Stimulated activated CD8-positive, alpha-beta memory T cell treated with anti-CD3 and anti-CD28 coated beads, Interleukin-15, amount 100 ng/mL, for 1 hour (primary cell): ENCODE measurements at regions not wholly inside any gene's neighbourhood (a gene's known extent, or its start where the extent isn't known, plus 50 kb on each side); places are given as distances from the start of the nearest gene placed in this dataset.

Experiments used
- DNase-seq: peaks from one replicate; pipeline ENCODE4 v3.0.0-alpha.2; 2020; ENCODE audit warnings: low read depth

DNA sequence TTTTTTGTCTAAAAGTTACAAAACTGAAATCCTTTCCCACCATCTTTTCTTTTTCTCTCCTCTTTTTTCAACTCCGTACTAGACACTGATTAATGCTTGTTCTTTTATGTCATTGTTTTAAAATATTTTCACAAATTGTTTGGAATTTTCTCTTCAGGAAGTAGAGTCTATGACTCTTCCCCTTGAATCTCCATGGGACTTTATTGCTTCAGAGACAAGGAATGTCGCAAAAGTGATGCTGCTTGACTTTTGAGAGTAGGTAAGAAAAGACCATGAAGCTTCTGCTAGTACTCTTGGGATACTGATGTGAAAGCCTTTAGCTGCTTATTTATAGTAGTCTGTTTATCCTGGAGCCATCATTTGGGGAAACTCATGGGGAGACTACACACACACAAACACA is 260.1 kb upstream of the SLC10A2 start:
- DNase-seq = no peak

DNA sequence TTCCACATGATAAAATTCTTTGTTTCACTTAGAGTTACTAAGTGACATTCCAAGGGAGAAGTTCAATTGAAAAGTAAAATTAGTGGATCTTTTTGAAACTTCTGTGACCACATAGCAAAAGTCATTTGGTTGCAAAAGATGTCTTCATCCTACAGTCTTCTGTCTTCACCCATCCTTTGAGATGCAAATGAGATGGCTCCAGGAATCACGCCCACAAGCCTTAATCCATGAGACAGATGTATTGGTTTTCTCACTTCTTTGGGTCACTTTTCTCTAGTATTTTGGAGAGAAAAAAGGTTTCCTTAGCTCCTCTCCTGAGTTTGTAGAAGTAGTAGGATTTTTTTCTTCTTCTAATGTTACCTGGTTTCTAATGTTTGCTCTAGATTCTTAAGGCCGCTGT is 259.5 kb upstream of the SLC10A2 start:
- no peak for DNase-seq

DNA sequence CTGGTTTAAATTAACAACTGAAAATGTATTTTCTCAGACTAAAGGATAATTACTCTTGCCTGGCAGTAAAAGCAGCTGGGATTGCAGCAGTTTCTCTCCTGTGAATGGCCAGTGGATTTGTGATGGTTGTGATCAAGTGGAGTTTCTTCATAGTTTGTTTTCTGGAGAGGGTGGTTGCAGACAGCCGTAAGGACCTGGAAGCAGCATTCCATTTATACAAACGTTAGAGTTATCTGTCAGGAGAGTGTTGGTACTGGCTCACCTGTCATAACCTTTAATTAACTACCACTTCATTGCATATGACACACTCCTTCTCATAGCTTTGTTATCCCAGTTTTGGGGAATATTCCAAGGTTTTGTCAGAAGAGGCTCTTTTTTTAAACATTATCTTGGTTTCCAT is 258.4 kb upstream of the SLC10A2 start:
- no peak for DNase-seq

DNA sequence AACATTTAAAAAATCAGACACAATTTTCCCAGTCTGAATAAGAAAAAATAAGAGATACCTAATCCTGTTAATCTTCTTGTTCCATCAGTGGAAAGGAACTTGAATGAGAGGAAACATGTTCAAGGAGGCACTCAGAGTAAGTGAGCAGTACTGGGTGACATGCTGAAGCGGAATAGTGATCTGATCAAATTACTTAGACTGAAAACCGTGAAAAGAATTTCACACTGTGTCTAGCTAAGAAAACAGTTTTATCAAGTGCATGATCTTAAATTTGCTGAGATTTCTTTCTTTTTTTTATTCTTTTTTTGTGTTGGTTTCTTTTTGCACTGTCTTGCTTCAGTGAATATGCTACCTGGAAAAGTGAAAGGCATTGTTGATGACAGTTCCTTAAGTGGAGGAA is 249.5 kb upstream of the SLC10A2 start:
- no peak for DNase-seq

DNA sequence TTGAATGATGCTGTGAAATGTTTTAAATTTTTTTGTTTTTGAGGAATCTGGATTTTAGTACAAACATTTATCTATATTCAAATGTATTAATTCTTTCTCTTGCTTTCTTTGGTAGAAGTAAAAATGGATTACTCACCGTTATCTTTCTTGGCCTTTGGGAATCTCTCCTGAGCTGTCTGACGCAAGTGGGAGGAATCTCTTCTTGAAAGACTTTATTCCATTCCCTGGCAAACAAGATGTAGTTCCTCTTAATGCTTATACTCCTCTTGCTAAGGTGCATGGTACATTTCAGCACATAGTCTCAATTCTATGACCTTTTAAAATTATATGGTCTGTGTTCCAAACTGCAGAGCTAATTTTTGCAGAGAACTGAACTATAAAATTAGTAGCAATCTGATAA is 246.2 kb upstream of the SLC10A2 start:
- no peak for DNase-seq

DNA sequence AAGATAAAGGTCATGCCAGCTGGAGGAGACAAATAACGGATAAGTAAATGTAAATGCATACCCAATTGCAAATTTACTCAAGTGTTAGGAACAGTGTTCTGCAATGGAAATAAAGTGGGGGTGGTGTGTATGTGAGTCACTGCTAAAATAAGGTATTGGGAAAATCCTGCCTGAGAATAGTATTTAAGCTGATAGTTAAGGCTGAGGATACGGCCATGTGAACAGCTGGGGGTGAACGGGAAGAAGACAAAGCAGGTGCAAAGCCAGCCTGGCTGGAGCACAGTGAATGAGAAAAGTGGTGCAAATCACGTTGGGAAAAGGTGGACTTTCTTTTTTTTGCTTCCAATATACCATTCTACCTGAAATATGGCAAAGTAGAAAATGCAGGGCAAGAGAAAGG is 242.4 kb upstream of the SLC10A2 start:
- no peak for DNase-seq

DNA sequence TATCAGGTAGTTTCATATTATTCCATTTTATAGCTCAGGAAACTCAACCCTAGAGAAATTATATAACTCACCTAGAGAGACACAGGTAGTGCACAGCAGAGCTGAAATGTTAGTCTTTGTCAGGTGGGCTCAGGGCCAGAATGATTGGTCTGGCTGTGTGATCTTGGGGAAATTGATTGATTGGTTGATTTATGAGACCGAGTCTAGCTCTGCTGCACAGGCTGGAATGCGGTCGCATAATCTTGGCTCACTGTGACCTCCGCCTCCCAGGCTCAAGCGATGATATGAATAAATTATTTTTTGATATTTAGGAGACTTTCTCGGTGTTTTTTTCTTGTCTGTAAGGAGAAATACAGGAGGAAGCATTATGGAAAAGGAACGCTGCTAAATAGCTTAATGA is 239.9 kb upstream of the SLC10A2 start:
- DNase-seq = no peak

DNA sequence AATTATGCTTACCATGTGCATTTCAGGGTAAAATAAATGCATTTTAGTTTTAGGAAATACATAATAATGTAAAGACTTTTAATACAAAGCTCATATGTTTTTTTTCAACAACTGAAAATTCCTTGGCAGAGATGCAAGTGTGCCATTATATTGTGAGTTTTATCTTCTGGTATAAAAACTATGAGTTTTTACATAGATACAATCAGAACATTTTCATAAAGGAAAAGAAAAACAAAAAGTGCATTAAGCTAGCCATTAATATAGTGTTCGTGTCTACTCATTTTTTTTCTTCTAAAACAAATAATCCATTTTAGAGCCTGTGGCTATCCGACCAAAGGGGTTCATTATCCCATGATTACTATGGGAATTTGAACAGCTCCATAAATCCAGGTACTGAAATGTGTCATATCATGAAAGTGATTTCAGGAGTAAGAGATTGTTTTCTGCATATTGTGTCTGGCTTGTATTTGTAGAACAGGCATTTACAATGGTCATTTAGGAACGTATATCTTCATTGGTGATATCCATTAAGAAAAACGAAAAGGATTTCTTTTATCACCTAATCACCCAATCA is 236.9 kb upstream of the SLC10A2 start:
- DNase-seq = no peak

DNA sequence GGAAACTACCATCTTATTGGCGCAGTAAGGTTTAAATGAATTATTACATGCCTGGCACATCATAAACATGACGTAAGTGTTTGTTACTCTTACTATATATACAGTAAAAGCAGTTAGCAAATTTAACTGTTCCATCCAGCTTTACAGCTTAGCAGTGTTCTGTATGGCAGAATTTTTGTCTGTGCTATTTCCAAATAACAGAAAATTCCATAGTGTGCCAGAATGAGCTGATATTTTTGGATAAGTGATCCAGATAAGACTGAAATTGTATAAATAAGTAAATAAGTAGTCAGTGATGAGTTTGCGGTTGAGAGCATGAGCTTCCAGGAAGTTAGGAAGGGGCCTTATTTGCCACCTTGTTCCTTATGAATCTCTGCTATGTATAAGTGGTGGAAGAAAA is 236.5 kb upstream of the SLC10A2 start:
- no peak for DNase-seq

DNA sequence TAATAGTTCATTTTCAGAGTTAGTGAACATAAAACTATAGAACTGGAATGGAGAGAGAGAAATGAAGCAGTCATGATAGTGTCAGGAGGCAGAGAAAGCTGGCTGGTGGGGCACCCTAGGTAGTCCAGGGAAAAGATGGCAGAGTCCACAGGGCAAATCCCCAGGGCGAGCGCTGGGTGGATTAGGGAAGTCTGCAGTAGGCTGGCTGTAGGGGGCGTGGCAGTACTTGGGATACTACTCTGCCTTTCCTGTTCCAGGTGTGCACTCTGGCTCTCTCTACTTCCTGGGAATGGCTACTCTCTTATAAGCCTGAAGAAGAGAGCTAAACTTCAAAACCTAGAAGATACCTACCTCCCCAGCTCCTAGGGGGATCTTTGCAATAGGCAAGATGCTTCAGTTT is 232.9 kb upstream of the SLC10A2 start:
- DNase-seq = no peak

DNA sequence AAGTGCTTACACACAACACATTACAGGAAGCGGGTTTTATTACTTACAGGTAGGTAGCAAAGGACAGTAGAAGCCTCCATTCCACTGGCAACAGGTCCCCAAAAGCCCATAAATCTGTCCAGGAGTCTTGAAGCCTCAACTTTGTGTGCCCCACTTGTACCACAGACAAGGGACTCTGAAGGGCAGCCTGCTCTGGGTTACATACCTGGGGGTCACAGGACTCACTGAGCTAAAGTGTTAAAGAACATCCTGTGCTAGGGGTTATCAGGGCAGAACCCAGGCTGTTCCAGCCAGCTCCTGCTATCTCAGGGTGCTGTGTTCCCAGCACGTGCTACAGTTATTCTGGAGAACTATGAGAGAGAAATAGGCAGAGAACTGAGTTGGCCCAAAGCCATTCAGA is 230.9 kb upstream of the SLC10A2 start:
- no peak for DNase-seq

DNA sequence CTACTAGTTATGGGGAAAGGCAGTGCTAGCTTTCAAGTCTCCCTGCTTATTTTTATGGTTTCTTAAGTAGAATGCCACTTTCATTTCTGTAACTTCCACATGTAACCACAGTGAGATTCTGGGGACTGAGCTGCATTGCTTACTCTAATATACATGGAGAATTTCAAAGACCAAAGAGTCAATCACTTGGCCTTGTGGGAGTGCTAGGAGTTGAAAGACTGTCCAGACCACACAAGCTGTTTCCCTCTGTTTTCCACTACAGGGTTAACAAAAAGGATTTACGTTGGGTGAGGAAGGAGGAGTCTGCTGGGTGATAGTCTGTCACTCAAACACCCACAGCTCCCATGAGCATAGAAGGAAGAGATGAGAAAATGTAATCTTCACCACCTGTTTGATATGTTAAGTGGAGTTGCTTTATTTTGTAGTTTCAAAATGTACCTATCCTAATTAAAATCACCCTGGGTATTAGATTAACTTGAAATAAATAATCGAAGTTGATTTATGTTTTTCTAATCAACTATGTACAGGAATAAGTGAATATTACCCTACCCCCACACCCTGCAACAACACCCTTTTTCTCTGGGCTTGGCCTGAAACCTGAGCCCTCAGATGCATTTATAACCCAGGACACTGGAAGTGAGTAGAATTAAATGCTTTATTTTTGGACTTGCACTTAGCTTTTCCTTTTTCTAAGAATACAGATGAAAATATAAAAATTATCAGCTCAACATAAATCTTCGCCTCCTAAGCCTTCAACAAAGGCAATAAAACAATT is 225.8 kb upstream of the SLC10A2 start:
- DNase-seq = no peak

DNA sequence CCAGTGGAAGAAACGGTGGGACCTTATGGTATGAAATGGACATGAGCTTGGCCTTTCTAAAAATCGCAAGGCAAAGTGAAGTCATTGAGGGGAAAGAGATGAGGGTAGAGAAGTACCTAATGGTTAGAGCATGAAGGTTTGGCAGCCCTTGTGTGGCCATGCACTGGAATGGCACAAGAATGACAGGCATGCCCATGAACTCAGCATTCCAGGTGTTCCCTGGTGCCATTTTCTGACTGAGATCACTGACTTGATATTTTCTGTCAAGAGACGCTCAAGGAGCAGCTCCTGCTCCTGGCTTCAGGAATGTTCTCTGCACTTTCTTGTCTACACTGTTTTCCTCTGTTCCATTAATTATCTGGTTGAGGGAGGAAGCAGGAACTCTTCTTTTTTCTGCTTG is 225.0 kb upstream of the SLC10A2 start:
- DNase-seq = no peak

DNA sequence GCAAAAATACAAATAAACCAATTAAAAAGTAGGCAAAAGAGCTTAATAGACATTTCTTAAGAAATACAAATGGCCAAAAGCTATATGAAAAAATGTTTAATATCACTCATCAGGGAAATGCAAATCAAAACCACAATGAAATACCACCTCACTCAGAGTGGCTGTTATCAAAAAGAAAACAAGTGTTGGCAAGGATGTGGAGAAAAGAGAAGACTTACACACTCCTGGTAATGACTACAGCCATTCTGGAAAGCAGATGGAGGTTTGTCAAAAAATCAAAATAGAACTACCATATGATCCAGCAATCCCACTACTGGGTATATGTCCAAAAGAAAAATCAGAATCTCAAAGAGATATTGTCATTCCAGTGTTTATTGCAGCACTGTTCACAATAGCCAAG is 223.5 kb upstream of the SLC10A2 start:
- no peak for DNase-seq

DNA sequence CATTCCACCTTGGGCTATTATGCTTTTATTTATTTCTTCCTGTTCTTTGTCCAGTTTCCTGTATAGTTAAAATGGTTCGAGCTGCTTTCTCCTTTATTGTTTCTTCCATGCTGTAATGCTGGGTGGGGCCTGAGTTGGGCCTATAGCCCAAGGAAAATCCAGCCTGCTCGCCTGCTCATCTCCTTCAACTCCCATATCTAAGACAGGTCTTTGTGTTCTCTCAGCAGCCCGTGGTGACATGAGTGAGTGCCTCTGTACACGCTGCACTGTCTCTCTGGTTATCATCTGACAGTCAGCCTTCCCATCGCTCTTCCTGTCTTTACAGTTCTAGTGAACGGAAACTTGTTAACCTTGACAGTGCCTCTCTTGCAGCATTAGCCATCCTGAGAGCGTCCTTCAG is 221.9 kb upstream of the SLC10A2 start:
- no peak for DNase-seq

DNA sequence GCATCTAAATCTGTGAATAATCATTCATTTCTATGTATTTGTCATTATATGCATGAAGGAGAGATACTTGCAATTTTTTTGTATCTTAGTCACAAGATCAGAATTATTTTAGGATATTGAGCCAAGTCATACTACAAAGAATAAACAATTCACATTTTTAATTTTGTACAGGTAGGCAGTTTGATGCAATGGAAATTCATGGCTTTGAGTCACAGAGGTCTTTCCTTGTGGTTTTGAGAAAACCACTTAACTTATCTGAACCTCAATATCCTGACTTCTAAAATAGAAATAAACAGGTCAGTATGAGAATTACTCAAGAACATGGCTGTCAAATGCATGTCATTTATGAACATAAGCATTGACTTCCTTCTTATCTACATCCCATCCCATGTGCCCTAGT is 221.4 kb upstream of the SLC10A2 start:
- DNase-seq = no peak

DNA sequence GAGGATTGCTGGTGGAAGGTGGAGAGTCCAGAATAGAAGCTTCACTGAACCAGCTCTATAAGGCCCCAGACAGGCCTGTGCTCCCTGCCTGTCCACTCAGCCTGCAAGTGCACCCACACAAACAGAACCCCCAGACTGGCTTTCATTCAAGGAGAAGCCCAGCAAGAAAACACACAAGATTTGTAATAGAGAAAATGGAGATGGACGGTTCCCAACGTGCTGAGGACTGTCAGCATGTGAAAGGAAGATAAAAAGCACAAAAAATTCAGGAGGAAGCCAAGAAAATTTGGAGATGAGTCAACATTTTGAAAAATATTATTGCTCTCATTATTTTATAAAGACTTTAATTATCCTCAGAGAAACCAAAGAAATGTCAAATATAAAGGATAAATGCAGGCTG is 218.2 kb upstream of the SLC10A2 start:
- DNase-seq = no peak

DNA sequence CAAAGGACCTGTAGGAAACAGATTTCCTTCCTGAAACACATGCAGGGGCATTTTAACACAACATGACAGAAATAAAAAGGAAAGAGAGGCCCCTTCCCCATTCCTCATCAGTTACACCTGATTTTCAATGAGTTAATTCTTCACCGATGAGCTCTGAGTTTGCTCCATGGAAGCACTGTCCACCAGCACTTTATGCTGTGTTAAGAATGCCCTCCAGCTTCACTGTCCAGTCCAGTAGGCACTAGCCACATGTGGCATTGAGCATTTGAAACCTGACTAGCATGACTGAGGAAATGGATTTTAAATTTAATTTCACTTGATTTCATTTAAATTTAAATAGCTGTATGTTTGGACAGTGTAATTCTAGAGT is 217.2 kb upstream of the SLC10A2 start:
- no peak for DNase-seq

DNA sequence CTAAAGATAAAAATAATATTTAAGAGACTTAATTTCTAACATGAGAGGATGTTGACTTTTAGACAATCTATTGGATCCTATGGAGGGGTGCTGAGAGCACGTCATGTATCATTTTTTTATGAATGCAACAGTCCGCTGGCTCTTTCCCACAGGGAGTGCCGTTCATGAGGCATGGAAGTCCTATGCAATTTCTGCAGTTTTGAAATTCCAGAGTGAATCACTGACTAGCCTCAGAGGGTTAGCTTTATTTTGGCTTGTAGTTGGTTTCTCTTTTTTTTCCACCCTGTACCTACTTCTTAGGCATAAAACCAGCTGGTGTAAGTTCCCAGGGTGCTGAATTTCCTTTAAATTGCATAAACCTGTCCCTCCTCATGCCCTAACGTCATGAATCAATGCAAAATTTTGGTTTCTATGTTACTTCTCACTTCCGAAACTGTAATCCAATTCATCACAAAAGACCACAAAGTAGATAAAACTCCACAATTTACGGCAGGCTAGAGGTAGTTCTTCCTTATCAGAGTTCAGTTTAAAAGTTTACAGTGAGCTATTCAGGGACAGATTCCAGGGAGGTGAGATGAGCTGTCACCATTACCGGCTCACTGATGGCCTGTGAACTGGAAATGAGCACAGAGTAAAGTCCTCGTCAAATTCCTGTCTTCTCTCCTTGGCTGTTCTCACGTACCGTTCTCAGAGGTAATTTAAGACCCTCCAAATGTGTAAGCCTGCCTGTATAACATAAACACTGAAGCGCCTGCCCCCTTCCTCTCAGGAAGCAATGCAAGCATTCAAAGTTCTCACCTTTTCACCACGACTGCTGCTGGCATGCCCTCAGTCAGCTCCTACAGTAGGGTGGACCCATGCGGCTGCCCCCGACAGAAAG is 216.6 kb upstream of the SLC10A2 start:
- DNase-seq = no peak

DNA sequence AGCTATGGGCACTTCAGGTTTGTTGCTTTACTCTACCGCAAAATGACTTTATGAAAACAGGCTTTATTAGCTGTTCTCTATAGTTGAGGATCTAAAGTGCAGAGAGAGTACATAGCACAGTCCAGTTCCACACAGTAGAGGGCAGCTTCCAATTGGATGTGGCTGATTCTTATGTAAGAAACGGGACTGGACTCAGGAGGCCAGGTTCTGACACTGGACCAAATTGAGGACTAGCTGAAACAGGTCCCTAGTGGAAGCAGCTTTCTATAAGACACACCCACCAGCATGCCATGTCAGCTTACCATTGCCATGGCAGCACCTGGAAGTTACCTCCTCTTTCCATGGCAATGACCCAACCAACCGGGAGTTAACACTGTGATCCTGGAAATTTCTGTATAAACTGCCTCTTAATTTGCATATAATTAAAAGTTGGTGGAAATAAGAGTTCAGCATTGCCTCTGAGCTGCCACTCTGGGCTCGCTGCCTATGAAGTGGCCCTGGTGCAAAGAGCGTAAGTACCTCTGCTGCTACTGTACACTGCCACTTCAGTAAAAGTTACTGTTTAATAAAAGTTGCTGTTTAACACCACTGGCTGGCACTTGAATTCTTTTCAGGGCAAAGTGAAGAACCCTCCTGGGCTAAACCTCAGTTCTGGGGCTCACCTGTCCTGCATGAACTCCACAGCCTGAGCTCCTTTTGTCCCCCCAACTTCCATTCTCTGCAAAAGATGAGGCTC is 211.9 kb upstream of the SLC10A2 start:
- no peak for DNase-seq

DNA sequence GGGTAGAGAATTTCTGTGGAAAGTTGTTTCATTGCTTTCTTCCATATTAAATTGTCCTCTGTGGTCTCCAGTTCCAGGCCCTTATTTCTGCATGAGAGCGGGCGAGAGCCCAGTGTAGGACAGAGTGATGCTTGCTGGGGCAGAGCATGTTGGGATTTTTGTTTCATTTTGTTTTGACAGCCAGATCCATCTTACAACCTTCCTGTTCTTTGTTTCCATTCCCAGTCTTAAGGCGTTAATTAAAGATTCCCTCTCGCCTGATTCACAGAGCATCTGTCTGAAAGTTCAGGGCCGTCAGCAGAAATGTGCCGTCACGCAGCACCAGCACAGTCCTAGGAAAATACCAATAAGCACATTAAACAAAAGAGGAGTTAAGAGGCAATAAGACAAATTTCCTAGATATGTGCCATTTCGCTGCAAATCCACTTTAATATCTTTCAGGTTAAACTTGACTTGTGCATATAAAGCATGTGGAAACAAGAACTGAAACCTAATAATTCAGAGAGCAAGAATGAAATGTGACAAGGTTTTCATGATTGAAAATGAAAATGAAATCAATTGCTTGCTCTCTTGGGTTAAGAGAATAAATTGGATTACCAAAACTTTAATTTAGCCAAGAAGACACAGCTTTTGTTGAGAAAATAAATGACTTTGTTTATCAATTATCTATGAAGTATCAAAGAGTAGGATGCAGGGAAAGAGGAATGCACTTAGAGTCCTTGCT is 210.7 kb upstream of the SLC10A2 start:
- DNase-seq = no peak

DNA sequence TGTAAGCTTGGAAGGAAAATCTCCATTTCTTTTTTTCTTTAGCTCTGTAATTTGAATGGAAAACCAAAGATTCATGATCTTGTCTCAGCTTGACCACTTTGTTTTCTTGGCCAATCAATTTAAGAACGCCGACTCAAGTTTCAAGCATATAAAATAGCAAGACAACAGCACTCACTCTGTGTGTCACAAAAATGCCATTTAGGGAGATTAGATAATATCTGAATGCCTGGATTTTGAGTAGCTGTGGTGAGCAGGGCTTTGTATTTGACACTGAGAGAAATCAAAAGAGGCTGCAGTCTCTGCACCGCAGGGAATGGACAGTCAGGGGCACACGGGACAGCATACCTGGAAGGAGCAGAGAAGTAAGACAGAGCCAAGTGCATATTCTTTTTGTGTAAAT is 209.5 kb upstream of the SLC10A2 start:
- DNase-seq = no peak
